HCT116 (cell line): ENCODE measurements at regions not wholly inside any gene's neighbourhood (a gene's known extent, or its start where the extent isn't known, plus 50 kb on each side); places are given as distances from the start of the nearest gene placed in this dataset.

ENCODE experiments used
- ATAC-seq: fragments of 200-7000 bp; cut with Tn5 transposase; 2 replicates; pipeline ENCODE4 v1.9.1; 2020; ENCODE audit warnings: mild to moderate bottlenecking, moderate library complexity
- BruUV-seq: library from RNA; stranded (reverse); fragments of 400-500 nt; replicated peaks from 2 replicates; lab custom pipeline; 2021; lab: Mats Ljungman, UMichigan
- CTCF ChIA-PET: fragments of 300-600 bp; sonication (Branson Sonifier 250); formaldehyde crosslinking; loops from one replicate; lab custom pipeline; 2021; ENCODE audit warnings: antibody characterized with exemption; lab: Charles Lee
- POLR2A ChIA-PET: fragments of 300-600, 350-600 bp; sonication (Branson Sonifier 250); formaldehyde crosslinking; loops from one replicate; lab custom pipeline; 2021; ENCODE audit warnings: antibody characterized with exemption; lab: Charles Lee
- RAD21 ChIA-PET, 2 experiments: fragments of 300-600 bp; sonication (Branson Sonifier 250); formaldehyde crosslinking; loops; one replicate each; lab custom pipeline; 2023; ENCODE audit warnings: low total read pairs in 2 of 2; ENCODE audit not compliant: uncharacterized antibody in 2 of 2, unreplicated experiment in 2 of 2, low non-redundant PET in 1 of 2; lab: Charles Lee
- DNase-seq: peaks from one replicate; pipeline ENCODE4 v3.0.0-alpha.2; 2010; ENCODE audit warnings: low read depth, low spot score
- H2AFZ ChIP-seq: fragments of 200-600 bp; shearing (Covaris generic), sonication (generic); 2 replicates; pipeline ENCODE4 v1.6.1; 2017; ENCODE audit warnings: low read depth, mixed run types, mixed read lengths, antibody characterized with exemption, low read length; ENCODE audit not compliant: poor library complexity, severe bottlenecking
- H3K27ac ChIP-seq: 2 replicates; pipeline ENCODE4 v1.5.1; 2012; ENCODE audit warnings: low read depth, low read length
- H3K27me3 ChIP-seq: fragments of 200-600 bp; sonication (generic); 2 replicates; pipeline ENCODE4 v1.6.1; 2016; ENCODE audit warnings: mixed run types, low read length, mixed read lengths; ENCODE audit not compliant: insufficient read depth
- H3K36me3 ChIP-seq, 2 experiments: fragments of 200-500 bp in 1 of 2; fragments of 200-600 bp in 1 of 2; sonication (Bioruptor generic) in 1 of 2; sonication (generic) in 1 of 2; 2 replicates each; pipeline versions ENCODE4 v1.5.1 to v1.6.1; 2014 to 2016; ENCODE audit warnings: low read length in 2 of 2, inconsistent platforms in 1 of 2, mixed read lengths in 1 of 2, mixed run types in 1 of 2; ENCODE audit not compliant: insufficient read depth in 2 of 2, control insufficient read depth in 1 of 2
- H3K4me1 ChIP-seq, 2 experiments: fragments of 200-600 bp in 1 of 2; sonication (generic) in 1 of 2; 2 replicates each; pipeline versions ENCODE4 v1.5.1 to v1.6.1; 2012 to 2017; ENCODE audit warnings: low read length in 2 of 2, inconsistent platforms in 1 of 2, mild to moderate bottlenecking in 1 of 2, mixed read lengths in 1 of 2, mixed run types in 1 of 2, moderate library complexity in 1 of 2; ENCODE audit not compliant: insufficient read depth in 2 of 2, control insufficient read depth in 1 of 2
- H3K4me2 ChIP-seq: fragments of 200-600 bp; sonication (generic); 2 replicates; pipeline ENCODE4 v1.6.1; 2017; ENCODE audit warnings: mixed run types, low read length, mixed read lengths
- H3K4me3 ChIP-seq, 2 experiments: fragments of 200-600 bp in 1 of 2; sonication (generic) in 1 of 2; replicated peaks in 1 of 2; 2 replicates each; pipeline ENCODE4 v1.5.1; 2011 to 2016; ENCODE audit warnings: low read length in 2 of 2, control low read depth in 1 of 2, low read depth in 1 of 2, mild to moderate bottlenecking in 1 of 2, mixed read lengths in 1 of 2, mixed run types in 1 of 2
- H3K79me2 ChIP-seq: fragments of 200-600 bp; sonication (generic); 2 replicates; pipeline ENCODE4 v1.6.1; 2017; ENCODE audit warnings: mild to moderate bottlenecking, mixed run types, low read length, moderate library complexity, mixed read lengths; ENCODE audit not compliant: insufficient read depth
- H3K9ac ChIP-seq: fragments of 200-600 bp; sonication (generic); 2 replicates; pipeline ENCODE4 v1.6.1; 2016; ENCODE audit warnings: low read length, mixed read lengths
- H3K9me2 ChIP-seq: fragments of 200-600 bp; sonication (generic), shearing (Covaris generic); 2 replicates; pipeline ENCODE4 v1.6.1; 2017; ENCODE audit warnings: mixed run types, mild to moderate bottlenecking, moderate library complexity; ENCODE audit not compliant: insufficient read depth
- H3K9me3 ChIP-seq, 2 experiments: fragments of 200-500 bp in 1 of 2; fragments of 200-600 bp in 1 of 2; sonication (Bioruptor generic) in 1 of 2; sonication (generic) in 1 of 2; 2 replicates each; pipeline ENCODE4 v1.6.1; 2014 to 2017; ENCODE audit warnings: low read length in 2 of 2, mixed read lengths in 2 of 2, inconsistent platforms in 1 of 2, low read depth in 1 of 2, mild to moderate bottlenecking in 1 of 2, mixed run types in 1 of 2, moderate library complexity in 1 of 2; ENCODE audit not compliant: control insufficient read depth in 1 of 2, insufficient read depth in 1 of 2
- H4K20me1 ChIP-seq: fragments of 200-600 bp; sonication (generic), shearing (Covaris generic); 2 replicates; pipeline ENCODE4 v1.6.1; 2017; ENCODE audit warnings: mixed run types, mild to moderate bottlenecking, moderate library complexity; ENCODE audit not compliant: insufficient read depth
- CBX3 ChIP-seq: IDR thresholded peaks from 2 replicates; pipeline ENCODE4 v1.6.1; 2012; ENCODE audit warnings: low read depth
- EGR1 ChIP-seq: IDR thresholded peaks from 2 replicates; pipeline ENCODE4 v1.6.1; 2012; ENCODE audit warnings: low read depth
- ELF1 ChIP-seq: IDR thresholded peaks from 2 replicates; pipeline ENCODE4 v1.6.1; 2012; ENCODE audit warnings: low read depth, borderline replicate concordance
- EZH2 ChIP-seq: fragments of 200-600 bp; sonication (generic); IDR thresholded peaks from 2 replicates; pipeline ENCODE4 v1.6.1; 2017; ENCODE audit warnings: antibody characterized with exemption, mixed run types
- MAX ChIP-seq: IDR thresholded peaks from 2 replicates; pipeline ENCODE4 v1.6.1; 2012
- POLR2A ChIP-seq: IDR thresholded peaks from 2 replicates; pipeline ENCODE4 v1.7.0; 2011; ENCODE audit warnings: borderline replicate concordance; ENCODE audit not compliant: insufficient read depth, insufficient read length; ENCODE audit errors: extremely low read depth
- RAD21 ChIP-seq: IDR thresholded peaks from 2 replicates; pipeline ENCODE4 v1.6.1; 2012; ENCODE audit warnings: low read depth, mild to moderate bottlenecking
- SIN3A ChIP-seq: IDR thresholded peaks from 2 replicates; pipeline ENCODE4 v1.6.1; 2012; ENCODE audit warnings: low read depth
- ZFX ChIP-seq: fragments of 450-650 bp; IDR thresholded peaks from 2 replicates; pipeline ENCODE4 v1.6.1; 2017
- intact Hi-C: fragments of 100-400 bp; cut with micrococcal nuclease; formaldehyde crosslinking; loops from 2 replicates; pipeline ENCODE4 v1.10.0; 2022
- TF ChIP-seq, protein P1 (sequence below): IDR thresholded peaks from 2 replicates; pipeline ENCODE4 v1.6.1; 2011; ENCODE audit warnings: mild to moderate bottlenecking, low read length, moderate library complexity; ENCODE audit not compliant: insufficient replicate concordance; ENCODE audit errors: extremely low read depth
- TF ChIP-seq, protein P2 (sequence below): IDR thresholded peaks from 2 replicates; pipeline ENCODE4 v1.6.1; 2012

DNA sequence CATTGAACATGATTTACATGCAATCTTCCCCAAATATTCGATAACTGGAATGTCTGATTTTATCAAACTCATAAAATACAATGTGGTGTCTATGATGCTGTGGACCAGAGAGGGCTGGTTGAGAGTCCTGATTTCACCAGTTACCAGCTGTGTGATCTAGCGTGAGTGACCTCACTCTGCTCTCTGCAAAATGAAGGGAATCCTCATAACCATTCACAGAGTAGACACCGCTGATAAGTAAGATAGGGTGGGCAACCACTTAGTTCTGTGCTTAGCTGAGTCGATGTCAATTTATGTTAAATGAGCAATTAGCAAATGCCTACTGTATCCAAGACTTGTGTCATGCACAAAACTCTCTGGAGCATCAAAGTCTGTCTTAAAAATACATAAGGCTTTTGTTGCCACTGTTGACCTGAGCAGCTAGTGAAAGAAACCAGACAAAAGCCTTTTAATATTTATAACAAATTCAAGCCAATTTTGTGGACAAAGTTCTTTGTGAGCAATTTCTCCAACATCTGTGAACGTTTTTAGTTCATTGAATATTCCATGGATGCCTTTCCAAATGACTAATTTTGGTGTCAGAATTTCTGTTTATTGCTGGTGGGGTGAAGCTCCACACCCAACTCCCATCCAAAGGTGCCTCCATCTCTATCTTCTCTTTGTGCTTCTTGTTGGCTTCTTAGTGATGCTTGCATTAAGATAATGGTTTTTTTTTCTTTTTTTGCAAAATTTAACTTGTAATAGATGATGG is 314.2 kb downstream of the ADRA2A start:
- H3K36me3 ChIP-seq = no peaks in the 10 kb centered on the region
- H2AFZ ChIP-seq = no peak overlapping the region
- POLR2A ChIA-PET = no interaction called here
- H3K9me3 ChIP-seq = no peaks in the 10 kb centered on the region
- no TSS peak for BruUV-seq
- DNase-seq (no peak), ATAC-seq (no peak)
- H3K4me3 ChIP-seq = no peak overlapping the region
- no peaks in the 10 kb centered on the region for H3K4me1 ChIP-seq
- no peaks in the 10 kb centered on the region for H3K9me2 ChIP-seq
- H3K4me2 ChIP-seq = no peak overlapping the region
- H3K79me2 ChIP-seq = no peaks in the 10 kb centered on the region
- no peak overlapping the region for H3K27ac ChIP-seq
- TF ChIP-seq ELF1 = no peak
- TF ChIP-seq MAX = no peak
- no peak for TF ChIP-seq ZFX
- TF ChIP-seq, protein P1, sequence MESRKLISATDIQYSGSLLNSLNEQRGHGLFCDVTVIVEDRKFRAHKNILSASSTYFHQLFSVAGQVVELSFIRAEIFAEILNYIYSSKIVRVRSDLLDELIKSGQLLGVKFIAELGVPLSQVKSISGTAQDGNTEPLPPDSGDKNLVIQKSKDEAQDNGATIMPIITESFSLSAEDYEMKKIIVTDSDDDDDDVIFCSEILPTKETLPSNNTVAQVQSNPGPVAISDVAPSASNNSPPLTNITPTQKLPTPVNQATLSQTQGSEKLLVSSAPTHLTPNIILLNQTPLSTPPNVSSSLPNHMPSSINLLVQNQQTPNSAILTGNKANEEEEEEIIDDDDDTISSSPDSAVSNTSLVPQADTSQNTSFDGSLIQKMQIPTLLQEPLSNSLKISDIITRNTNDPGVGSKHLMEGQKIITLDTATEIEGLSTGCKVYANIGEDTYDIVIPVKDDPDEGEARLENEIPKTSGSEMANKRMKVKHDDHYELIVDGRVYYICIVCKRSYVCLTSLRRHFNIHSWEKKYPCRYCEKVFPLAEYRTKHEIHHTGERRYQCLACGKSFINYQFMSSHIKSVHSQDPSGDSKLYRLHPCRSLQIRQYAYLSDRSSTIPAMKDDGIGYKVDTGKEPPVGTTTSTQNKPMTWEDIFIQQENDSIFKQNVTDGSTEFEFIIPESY = no peak
- no peak for TF ChIP-seq POLR2A
- TF ChIP-seq CBX3 = no peak
- TF ChIP-seq SIN3A = no peak
- TF ChIP-seq, protein P2, sequence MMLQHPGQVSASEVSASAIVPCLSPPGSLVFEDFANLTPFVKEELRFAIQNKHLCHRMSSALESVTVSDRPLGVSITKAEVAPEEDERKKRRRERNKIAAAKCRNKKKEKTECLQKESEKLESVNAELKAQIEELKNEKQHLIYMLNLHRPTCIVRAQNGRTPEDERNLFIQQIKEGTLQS = no peak
- TF ChIP-seq EZH2 = no peak
- TF ChIP-seq RAD21 = no peak
- TF ChIP-seq EGR1 = no peak
- intact Hi-C loops = no loop called here
- no peaks in the 10 kb centered on the region for H4K20me1 ChIP-seq
- CTCF ChIA-PET = no interaction called here
- RAD21 ChIA-PET = no interaction called here
- H3K9ac ChIP-seq = no peak overlapping the region
- peaks cover 14% of the 10 kb centered on the region; the same call in 1 of the 2 replicates for H3K27me3 ChIP-seq
